COLO668 (cell line): ENCODE measurements at regions not wholly inside any gene's neighbourhood (a gene's known extent, or its start where the extent isn't known, plus 50 kb on each side); places are given as distances from the start of the nearest gene placed in this dataset.

ENCODE experiments used
- DNase-seq: peaks from one replicate; lab custom pipeline; 2025; ENCODE audit not compliant: unreplicated experiment; lab: John Stamatoyannopoulos, UW

- DNase-seq: no peak
These were observed 461.2 kb downstream of the TLR4 start for GRCh38 chr9:118165451-118165850.

DNA sequence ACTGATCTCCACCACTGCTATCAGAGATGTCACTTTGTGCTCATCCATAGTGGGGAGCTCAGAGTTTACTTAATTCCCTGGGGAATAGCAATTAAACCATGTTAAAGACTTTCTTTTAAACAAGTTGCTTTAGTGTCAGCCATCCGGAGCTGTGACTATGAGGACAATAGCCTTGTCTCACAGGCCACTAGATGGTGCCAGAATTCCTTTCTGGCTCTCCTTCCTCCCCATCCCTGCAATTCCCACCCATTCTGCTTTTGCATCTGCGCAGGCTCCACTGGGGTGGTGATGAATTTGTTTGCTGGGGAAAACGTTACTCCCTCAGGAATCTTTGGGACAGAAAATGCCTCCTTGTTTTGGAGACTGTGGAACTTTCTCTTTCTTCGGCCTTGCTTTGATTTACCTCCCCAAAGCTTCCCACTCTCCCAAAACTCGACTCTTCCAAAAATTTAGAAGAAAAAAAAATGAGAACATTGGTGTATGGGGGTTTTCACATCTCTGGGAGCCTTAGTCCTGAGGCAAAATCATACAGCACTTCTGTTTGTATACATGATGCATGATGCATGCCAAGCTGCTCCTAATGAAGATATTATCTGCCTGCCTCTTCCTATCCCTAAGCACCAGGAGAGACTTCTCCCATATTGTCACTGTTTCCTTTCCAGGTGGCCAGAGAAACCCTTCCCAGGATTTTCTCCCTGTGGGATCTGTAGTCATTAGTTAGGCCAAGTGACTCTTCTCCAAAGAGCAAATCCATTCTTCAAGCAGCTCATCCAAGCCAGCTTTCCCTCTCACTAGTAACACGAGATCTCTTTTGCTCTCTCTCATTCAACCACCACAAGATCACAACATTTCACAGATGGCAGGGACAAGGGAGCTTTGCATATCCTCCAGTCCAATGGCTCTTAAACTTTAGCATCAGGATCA is 466.1 kb downstream of the TLR4 start:
- DNase-seq: peak; percentile 59

GRCh38 chr9:118177241-118177640 is 473.0 kb downstream of the TLR4 start:
- no peak for DNase-seq

- no peak for DNase-seq
These were observed 479.4 kb downstream of the TLR4 start for GRCh38 chr9:118183576-118183975.

- DNase-seq: no peak
These were observed 483.2 kb downstream of the TLR4 start for GRCh38 chr9:118187408-118187807.

DNA sequence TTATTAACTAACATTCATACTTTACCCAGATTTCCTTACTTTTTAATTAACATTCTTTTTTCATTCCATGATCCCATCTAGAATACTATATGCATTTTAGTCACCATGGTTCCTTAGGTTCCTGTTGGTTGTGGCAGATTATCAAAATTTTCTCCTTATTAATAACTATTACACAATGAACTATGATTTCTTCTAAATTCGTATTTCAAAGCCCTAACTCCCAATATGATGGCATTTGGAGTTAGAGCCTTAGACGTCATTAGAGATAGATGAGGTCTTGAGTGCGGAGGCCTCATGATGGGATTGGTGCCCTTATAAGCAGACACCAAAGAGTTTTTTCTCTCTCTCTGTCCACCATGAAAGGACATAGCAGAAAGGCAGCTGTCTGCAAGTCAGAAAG is 485.4 kb downstream of the TLR4 start:
- no peak for DNase-seq

DNA sequence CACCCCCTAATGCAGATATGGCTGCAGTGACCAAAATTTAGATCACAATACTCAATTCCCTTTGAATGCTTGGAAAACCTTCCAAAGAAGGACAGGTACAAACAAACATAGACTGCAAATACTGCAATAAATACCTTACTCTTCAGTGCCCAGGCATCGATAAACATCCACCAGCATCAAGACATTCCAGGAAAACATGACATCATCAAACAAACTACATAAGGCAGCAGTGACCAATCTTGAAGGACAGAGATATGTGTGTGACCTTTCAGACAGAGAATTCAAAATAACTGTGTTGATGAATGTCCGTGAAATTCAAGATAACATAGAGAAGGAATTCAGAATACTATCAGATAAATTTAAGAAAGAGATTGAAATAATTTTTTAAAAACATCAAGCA is 488.6 kb downstream of the TLR4 start:
- no peak for DNase-seq

GRCh38 chr9:118209343-118209742 is 505.1 kb downstream of the TLR4 start:
- peak; percentile 55 for DNase-seq

DNA sequence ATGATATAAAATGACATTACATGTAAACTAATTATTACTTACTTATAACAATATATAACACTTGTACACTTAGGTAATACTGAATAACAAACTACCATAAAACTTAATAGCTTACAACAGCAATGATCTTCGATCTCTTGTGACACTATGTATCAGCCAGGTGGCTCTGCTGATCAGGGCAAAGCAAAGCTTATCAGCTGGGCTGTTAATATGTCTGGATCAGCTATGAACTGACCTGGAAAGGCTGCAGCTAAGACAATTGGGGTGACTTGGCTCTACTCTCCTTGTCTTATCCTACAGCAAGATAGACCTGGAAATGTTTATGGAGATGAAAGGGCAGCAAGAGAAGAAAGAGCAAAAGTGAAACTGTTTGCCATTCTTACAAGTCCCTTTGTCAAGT is 511.3 kb downstream of the TLR4 start:
- no peak for DNase-seq

GRCh38 chr9:118222375-118222774 is 518.2 kb downstream of the TLR4 start:
- no peak for DNase-seq

DNA sequence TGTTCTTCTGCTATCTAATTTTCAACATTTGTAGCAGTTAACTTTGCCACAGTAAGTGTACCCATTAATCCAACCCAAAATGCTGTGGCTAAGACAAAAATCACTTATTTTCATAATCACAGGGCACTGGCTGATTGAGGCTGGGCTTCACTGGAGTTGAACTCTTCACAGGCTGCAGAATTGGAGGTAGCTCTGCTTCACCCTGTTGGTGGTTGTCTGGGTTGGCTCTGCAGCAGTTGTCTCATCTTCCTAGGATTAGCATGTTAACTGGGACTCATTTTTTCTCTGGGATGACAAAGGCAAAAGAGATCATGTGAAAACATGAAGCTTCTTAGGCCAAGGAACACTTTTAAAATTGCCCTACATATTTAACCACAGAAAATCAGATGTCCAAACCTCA is 518.9 kb downstream of the TLR4 start:
- DNase-seq: no peak

- DNase-seq: no peak
These were observed 526.1 kb downstream of the TLR4 start for GRCh38 chr9:118230329-118230728.

DNA sequence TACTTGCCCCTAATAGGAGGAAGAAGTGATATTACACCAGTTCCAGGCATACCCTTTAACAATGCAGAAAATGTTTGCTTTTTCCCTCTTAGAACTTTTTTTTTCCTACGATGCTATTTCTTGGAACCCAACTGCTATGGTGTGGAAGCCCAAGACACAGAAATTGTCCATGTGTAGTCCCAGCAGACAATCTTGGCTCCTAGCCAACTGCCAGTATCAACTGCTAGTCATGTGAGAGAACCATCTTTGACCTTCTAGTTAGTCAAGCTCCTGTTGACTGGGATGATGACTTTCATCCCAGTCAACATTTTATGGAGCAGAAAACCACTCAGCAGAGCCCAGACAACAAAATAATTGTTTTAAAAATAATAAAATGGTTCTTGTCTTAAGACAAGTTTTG is 532.4 kb downstream of the TLR4 start:
- no peak for DNase-seq

DNA sequence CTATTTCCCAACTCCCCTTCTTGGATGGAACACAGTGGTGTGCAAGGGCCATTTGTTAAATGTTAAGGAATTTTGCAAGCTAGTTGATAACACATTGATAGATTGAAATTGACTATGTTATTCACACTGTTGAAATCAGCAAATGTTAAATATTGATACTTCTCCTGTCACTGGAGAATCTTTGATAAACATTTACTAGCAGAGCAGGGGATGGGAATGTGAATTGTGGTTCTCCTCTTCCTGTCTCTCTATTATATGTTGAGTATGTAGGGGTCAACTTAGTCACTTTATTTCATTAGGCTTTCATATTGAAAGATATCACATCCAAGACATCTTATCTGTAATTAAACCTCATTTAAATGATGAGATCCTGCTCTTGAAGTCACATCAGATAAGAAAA is 533.9 kb downstream of the TLR4 start:
- DNase-seq: no peak

GRCh38 chr9:118252027-118252426 is 547.8 kb downstream of the TLR4 start:
- DNase-seq: no peak

GRCh38 chr9:118262191-118262590 is 558.0 kb downstream of the TLR4 start:
- DNase-seq: no peak

DNA sequence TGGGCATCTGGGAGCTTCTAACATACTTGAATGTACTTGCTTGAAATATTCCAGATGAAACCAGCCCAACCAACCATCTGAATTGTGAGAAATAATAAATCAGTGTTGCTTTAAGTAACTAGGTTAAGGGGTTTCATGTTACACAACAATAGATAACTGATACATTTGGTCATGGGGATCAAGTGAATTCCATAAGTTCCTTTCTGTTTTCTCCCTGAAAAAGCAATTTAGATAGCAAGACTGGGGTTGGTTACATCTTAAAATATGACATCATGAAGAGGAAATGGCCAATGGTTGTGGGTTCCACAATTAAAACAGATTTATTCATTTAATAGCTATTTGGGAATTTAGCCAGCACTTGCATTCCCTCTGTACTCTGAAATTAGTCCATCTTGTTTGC is 559.7 kb downstream of the TLR4 start:
- no peak for DNase-seq

GRCh38 chr9:118268046-118268445 is 563.8 kb downstream of the TLR4 start:
- no peak for DNase-seq

- no peak for DNase-seq
These were observed 565.4 kb downstream of the TLR4 start for GRCh38 chr9:118269623-118270022.

DNA sequence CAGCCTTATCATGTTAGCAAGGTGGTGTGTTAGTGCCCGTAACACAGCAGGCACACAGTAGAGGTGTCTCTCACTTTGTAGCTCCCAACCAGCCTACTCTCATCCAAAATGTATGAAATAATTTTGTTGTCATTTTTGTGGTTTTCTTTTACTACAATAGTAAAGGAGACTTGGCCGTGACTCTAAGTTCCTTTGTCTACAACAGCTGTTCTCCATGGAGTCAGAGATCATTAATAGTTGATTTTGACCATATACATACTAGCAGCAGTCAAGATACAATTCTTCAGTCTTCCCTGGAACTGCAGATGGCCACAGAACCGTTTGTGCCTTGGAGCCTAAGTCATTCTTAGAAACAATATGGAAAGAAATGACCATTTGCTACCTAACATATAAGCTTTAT is 567.1 kb downstream of the TLR4 start:
- no peak for DNase-seq

DNA sequence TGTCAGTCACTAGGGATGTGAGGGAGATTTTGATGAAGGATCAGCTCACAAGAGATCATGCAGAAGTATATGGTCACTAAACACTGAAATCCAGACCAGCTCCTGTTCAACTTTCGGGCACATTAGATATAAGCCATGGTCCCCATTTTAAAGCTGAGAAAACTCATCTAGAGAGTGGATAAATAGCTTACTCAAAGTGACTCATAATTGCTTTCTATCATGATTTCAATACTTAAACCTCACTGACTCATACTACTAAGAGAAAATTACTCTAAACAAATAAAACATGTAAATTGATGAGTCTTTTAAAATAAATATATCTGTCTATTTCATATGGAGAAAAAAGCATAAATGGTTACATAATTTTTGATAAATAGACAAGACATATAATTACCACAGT is 567.7 kb downstream of the TLR4 start:
- DNase-seq: no peak

DNA sequence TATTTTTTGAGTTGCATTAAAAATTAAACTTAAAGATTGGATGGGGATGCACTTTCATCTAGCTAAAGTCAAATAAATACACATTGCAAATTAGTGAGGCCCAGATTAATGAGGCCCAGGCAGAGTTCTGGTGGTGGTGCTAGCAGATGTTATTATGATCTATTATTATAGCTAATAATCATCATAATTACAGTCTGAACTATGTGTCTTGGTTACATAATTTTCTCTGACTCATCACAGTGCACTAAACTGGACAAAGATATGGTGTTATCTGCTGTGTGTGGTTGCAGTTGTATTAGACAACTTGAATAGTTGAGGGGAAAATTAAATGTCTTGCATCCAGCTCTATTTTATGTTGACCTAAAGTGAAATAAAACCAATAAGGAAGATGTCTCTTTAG is 568.8 kb downstream of the TLR4 start:
- DNase-seq: no peak

DNA sequence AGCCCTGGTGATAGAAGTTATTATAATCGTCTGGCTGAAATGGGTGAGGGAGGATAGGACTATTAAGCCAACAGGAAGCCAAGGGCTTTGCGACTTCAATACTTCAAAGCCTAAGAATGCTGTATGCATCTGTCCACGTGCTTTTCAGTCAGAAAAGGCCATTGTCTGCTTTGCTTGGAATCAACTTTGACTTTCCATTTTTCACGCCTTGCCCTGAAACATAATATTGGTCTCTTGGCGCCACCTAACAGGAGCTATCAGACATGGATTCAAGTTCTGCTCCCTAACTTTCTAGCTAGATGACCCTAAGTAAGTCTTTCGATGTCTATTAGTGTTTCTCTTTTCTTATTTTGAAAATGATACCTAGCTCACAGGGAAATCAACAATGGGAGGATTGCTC is 572.6 kb downstream of the TLR4 start:
- no peak for DNase-seq
